Nephron (organoid): ENCODE measurements at regions not wholly inside any gene's neighbourhood (a gene's known extent, or its start where the extent isn't known, plus 50 kb on each side); places are given as distances from the start of the nearest gene placed in this dataset.

Source experiments
- H3K27ac Mint-ChIP-seq, 3 experiments: 2 replicates each; pipeline ENCODE4 v1.8.0; 2020; ENCODE audit warnings: mixed read lengths in 3 of 3, mild to moderate bottlenecking in 2 of 3, moderate library complexity in 1 of 3
- H3K27me3 Mint-ChIP-seq: 2 replicates; pipeline ENCODE4 v1.8.0; 2021; ENCODE audit warnings: low read depth, mild to moderate bottlenecking, moderate library complexity, mixed read lengths
- H3K36me3 Mint-ChIP-seq: 2 replicates; pipeline ENCODE4 v1.8.0; 2020; ENCODE audit warnings: low read depth, mixed read lengths
- H3K4me1 Mint-ChIP-seq: 2 replicates; pipeline ENCODE4 v1.8.0; 2020; ENCODE audit warnings: mixed read lengths
- H3K4me3 Mint-ChIP-seq, 3 experiments: 2 replicates each; pipeline ENCODE4 v1.8.0; 2020; ENCODE audit warnings: mild to moderate bottlenecking in 3 of 3, mixed read lengths in 3 of 3, moderate library complexity in 2 of 3
- H3K9me3 Mint-ChIP-seq: 2 replicates; pipeline ENCODE4 v1.8.0; 2020; ENCODE audit warnings: mixed read lengths
- TF ChIP-seq, protein P1 (sequence below), 3 experiments: fragments of 200-600 bp; sonication (generic); IDR thresholded peaks; one replicate each; pipeline ENCODE4 v1.5.0; 2021; ENCODE audit warnings: antibody characterized with exemption in 3 of 3; ENCODE audit not compliant: unreplicated experiment in 3 of 3

DNA sequence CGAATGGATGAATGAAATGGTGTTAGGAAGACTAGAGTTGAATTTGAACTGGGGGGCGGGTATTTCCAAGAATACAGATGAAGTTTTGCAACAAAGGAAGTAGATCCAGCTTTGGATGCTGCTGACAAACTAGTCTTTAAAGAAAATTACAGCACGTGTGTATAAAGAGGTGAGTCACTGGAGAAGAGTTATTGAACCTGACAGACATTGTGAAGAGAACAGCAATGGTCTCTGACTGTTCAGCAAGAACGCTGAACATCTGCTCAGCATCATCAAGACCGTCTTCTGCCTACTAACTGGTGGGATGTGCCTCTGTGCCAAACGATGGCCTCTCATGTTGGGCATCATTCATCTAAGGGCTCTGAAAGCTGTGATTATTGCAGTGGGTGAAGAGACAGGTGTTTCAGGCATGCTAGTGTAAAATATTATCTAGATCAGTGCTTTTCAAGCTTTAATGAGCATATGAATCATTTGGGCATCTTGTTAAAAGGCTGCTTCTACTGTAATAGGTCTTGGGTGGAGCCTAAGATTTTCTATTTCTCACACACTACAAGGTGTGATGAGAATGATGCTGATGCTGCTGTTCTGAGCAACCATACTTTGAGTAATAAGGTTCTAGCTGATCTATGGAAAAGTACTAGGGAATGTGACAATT is 291.3 kb downstream of the PTEN start:
- TF ChIP-seq, protein P1, sequence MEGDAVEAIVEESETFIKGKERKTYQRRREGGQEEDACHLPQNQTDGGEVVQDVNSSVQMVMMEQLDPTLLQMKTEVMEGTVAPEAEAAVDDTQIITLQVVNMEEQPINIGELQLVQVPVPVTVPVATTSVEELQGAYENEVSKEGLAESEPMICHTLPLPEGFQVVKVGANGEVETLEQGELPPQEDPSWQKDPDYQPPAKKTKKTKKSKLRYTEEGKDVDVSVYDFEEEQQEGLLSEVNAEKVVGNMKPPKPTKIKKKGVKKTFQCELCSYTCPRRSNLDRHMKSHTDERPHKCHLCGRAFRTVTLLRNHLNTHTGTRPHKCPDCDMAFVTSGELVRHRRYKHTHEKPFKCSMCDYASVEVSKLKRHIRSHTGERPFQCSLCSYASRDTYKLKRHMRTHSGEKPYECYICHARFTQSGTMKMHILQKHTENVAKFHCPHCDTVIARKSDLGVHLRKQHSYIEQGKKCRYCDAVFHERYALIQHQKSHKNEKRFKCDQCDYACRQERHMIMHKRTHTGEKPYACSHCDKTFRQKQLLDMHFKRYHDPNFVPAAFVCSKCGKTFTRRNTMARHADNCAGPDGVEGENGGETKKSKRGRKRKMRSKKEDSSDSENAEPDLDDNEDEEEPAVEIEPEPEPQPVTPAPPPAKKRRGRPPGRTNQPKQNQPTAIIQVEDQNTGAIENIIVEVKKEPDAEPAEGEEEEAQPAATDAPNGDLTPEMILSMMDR (IDR thresholded peaks at IDR 0.05; ENCODE audit: unreplicated experiment in 3 of 3), result no peak
- Mint-ChIP-seq H3K36me3 (no peaks in the 10 kb centered on the region), H3K4me3 (no peak overlapping the region), H3K27me3 (peaks cover 3% of the 10 kb centered on the region), H3K9me3 (no peaks in the 10 kb centered on the region), H3K27ac (no peak overlapping the region), H3K4me1 (peaks cover 18% of the 10 kb centered on the region)

DNA sequence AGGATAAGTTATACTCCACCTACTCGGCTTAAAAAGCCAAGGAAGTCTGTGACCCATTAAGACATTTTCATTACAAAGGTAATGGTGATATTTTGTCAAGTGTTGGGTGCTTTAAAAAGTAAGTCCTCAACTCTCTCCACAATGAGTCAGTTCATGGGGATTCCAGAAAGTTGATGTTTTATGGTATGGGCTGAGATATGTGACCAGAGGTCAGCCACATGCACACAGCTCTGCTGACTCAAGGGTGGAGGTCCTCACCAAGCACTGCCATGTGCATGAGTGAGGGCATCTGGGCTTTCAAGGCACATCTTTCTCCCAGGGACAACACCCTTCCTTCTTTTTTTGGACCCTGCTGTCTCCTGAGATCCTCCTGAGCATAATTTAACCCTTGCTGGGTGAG is 292.9 kb downstream of the PTEN start:
- TF ChIP-seq, protein P1 (IDR thresholded peaks at IDR 0.05; ENCODE audit: unreplicated experiment in 3 of 3), result no peak
- Mint-ChIP-seq H3K36me3 (no peaks in the 10 kb centered on the region), H3K27ac (no peak overlapping the region), H3K4me3 (no peak overlapping the region), H3K4me1 (peaks cover 18% of the 10 kb centered on the region), H3K9me3 (no peaks in the 10 kb centered on the region), H3K27me3 (peaks cover 3% of the 10 kb centered on the region)

DNA sequence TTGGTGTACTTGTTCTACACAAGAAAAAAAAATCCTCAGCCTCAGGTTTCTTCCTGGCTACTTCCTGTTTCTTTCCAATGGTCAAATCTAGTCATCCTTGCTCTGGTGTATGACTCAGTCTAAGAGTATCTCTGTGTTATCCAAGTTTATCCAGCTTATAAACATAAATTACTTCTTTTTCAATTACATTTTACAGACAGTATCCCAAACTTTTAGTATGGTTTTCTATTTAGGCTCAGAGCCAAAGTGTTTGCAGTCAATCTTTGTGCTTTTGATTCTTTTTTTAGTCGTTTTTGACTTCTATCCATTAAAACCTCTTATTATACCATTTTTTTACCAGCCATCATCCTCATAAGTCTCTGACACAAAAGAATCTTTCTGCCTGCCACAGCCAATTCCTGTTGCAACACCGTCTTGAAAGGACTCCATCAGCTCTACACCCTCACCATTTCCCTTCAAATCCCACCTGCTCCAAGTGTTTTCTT is 294.6 kb downstream of the PTEN start:
- TF ChIP-seq, protein P1 (IDR thresholded peaks at IDR 0.05; ENCODE audit: unreplicated experiment in 3 of 3), result no peak
- peaks cover 3% of the 10 kb centered on the region for H3K27me3 Mint-ChIP-seq
- H3K9me3 Mint-ChIP-seq, result no peaks in the 10 kb centered on the region
- peak overlapping the region in 2 of 3 experiments; percentile 43 to 85 for H3K27ac Mint-ChIP-seq
- H3K36me3 Mint-ChIP-seq, result no peaks in the 10 kb centered on the region
- no peak overlapping the region for H3K4me3 Mint-ChIP-seq
- peaks cover 18% of the 10 kb centered on the region for H3K4me1 Mint-ChIP-seq

DNA sequence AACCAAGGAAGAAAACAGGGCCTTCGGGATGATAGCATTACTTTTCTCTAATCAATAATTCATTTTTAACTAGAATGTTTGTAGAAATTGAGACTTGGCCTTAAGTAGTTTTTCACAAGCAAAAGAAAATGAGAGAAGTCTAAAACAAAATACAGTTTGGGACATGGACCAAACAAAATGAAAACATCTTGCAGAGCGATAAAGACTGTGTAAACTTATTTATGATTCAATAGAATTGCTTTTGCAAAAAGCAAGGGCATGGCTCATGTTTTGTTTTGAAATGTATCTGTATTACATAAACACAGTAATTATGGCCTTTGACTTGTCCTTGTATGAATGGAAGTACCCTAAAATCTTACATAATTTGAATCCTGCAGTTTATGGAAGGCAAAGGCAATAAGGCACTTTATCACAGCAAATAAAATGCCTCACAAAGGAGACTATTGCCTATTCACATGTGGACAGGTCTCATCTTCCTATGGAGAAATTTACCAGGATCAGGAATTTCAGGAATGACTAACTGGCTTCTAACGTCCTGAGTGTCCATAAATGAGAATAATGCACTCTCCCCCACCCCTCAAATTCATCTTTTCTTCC is 295.2 kb downstream of the PTEN start:
- Mint-ChIP-seq H3K27me3 (peaks cover 3% of the 10 kb centered on the region), H3K27ac (peak overlapping the region in 2 of 3 experiments; percentile 43 to 85), H3K4me1 (peaks cover 18% of the 10 kb centered on the region), H3K4me3 (no peak overlapping the region), H3K36me3 (no peaks in the 10 kb centered on the region), H3K9me3 (no peaks in the 10 kb centered on the region)
- TF ChIP-seq, protein P1 (IDR thresholded peaks at IDR 0.05; ENCODE audit: unreplicated experiment in 3 of 3), result no peak

DNA sequence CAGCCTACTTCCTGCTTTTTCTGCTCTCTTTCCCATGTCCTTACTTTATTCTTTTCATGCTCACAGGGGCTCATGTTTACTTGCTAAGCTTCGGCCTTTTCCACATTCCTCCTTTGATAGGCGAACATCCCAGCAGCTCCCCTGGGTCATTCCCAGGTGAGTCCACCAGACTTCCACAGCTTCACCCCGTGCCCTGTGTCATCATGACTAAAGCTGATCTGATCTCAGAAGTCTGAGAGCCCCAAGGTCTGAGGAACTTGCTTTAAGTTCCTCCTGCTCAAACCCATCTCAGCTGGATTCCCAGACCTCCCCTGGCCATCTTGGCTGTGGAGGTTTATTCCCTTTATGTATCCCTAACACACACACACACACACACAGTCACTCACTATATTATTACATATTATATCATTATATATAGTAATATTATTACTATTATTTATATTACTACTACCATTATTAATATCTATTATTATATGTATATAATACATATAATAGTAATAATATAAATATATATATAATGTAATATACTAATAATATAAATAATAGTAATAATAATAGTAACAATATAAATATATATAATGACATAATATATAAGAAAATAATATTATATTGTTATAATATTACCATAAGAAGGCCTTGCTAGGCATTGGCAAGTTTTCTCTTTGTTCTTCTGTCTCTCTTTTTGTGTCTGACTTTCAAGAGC is 295.9 kb downstream of the PTEN start:
- no peaks in the 10 kb centered on the region for H3K27me3 Mint-ChIP-seq
- no peaks in the 10 kb centered on the region for H3K9me3 Mint-ChIP-seq
- H3K36me3 Mint-ChIP-seq, result no peaks in the 10 kb centered on the region
- TF ChIP-seq, protein P1 (IDR thresholded peaks at IDR 0.05; ENCODE audit: unreplicated experiment in 3 of 3), result no peak
- H3K27ac Mint-ChIP-seq, result peak overlapping the region in 2 of 3 experiments; percentile 11 to 85
- no peak overlapping the region for H3K4me3 Mint-ChIP-seq
- H3K4me1 Mint-ChIP-seq, result peaks cover 18% of the 10 kb centered on the region
